GM19324 (cell line): ENCODE measurements at regions not wholly inside any gene's neighbourhood (a gene's known extent, or its start where the extent isn't known, plus 50 kb on each side); places are given as distances from the start of the nearest gene placed in this dataset.
"Not testable (repeated sequence)": the region's sequence is repeated elsewhere in the genome, so short reads cannot be mapped to it uniquely, and the experiment has no call there.

Experiments used
- ATAC-seq: cut with Tn5 transposase; IDR thresholded peaks from one replicate; pipeline ENCODE4 v1.9.1; 2021; ENCODE audit warnings: mild to moderate bottlenecking, moderate library complexity; ENCODE audit not compliant: unreplicated experiment, low FRiP score

- ATAC-seq = no peak
Observed at GRCh38 chr1:181191494-181192040, 103.1 kb downstream of the IER5 start.

GRCh38 chr1:181192316-181192715 is 103.8 kb downstream of the IER5 start:
- no peak for ATAC-seq

- ATAC-seq = no peak
Observed at GRCh38 chr1:181202986-181203555, 114.6 kb downstream of the IER5 start.

GRCh38 chr1:181204530-181204929 is 116.0 kb downstream of the IER5 start:
- ATAC-seq = no peak

- ATAC-seq = no peak
Observed at GRCh38 chr1:181205901-181206300, 117.4 kb downstream of the IER5 start.

GRCh38 chr1:181206513-181206912 is 118.0 kb downstream of the IER5 start:
- ATAC-seq = no peak

GRCh38 chr1:181206979-181207790 is 118.7 kb downstream of the IER5 start:
- ATAC-seq = no peak

GRCh38 chr1:181208083-181208482 is 119.6 kb downstream of the IER5 start:
- ATAC-seq = no peak

- no peak for ATAC-seq
Observed at GRCh38 chr1:181208967-181209366, 120.5 kb downstream of the IER5 start.

- no peak for ATAC-seq
Observed at GRCh38 chr1:181213056-181213455, 124.6 kb downstream of the IER5 start.

GRCh38 chr1:181216591-181216994 is 128.1 kb downstream of the IER5 start:
- no peak for ATAC-seq

GRCh38 chr1:181219938-181220337 is 131.4 kb downstream of the IER5 start:
- ATAC-seq = no peak

GRCh38 chr1:181221078-181221477 is 132.6 kb downstream of the IER5 start:
- no peak for ATAC-seq

GRCh38 chr1:181222972-181223505 is 134.5 kb downstream of the IER5 start:
- no peak for ATAC-seq

- ATAC-seq = not testable (repeated sequence)
Observed at GRCh38 chr1:181226728-181227127, 138.2 kb downstream of the IER5 start.

- no peak for ATAC-seq
Observed at GRCh38 chr1:181239086-181239485, 150.6 kb downstream of the IER5 start.

- not testable (repeated sequence) for ATAC-seq
Observed at GRCh38 chr1:181246320-181246719, 157.8 kb downstream of the IER5 start.

- ATAC-seq = not testable (repeated sequence)
Observed at GRCh38 chr1:181248361-181248760, 159.9 kb downstream of the IER5 start.

- ATAC-seq = no peak
Observed at GRCh38 chr1:181249186-181249585, 160.7 kb downstream of the IER5 start.

GRCh38 chr1:181250038-181250437 is 161.5 kb downstream of the IER5 start:
- ATAC-seq = no peak

- no peak for ATAC-seq
Observed at GRCh38 chr1:181251001-181251712, 162.7 kb downstream of the IER5 start.
